WTC11 (cell line): ENCODE measurements at regions not wholly inside any gene's neighbourhood (a gene's known extent, or its start where the extent isn't known, plus 50 kb on each side); places are given as distances from the start of the nearest gene placed in this dataset.

Experiments used
- ATAC-seq: fragments of 200-7000 bp; cut with Tn5 transposase; 2 replicates; pipeline ENCODE4 v1.10.0; 2021; ENCODE audit warnings: mild to moderate bottlenecking, moderate library complexity
- CTCF ChIA-PET: fragments of 300-600 bp; sonication (Branson Sonifier 250); formaldehyde crosslinking; loops from one replicate; lab custom pipeline; 2021; ENCODE audit warnings: antibody characterized with exemption; lab: Charles Lee
- POLR2A ChIA-PET: fragments of 350-600 bp; sonication (Branson Sonifier 250); formaldehyde crosslinking; loops from one replicate; lab custom pipeline; 2021; ENCODE audit warnings: antibody characterized with exemption; lab: Charles Lee
- DNase-seq: peaks from one replicate; pipeline ENCODE4 v3.0.0; 2021; ENCODE audit warnings: low spot score
- H3K27ac Mint-ChIP-seq: 2 replicates; pipeline ENCODE4 v1.8.0; 2021; ENCODE audit warnings: mixed read lengths
- H3K27me3 Mint-ChIP-seq: 2 replicates; pipeline ENCODE4 v1.8.0; 2021; ENCODE audit warnings: low read depth, mild to moderate bottlenecking, moderate library complexity, mixed read lengths
- H3K36me3 Mint-ChIP-seq: 2 replicates; pipeline ENCODE4 v1.8.0; 2021; ENCODE audit warnings: mixed read lengths
- H3K4me1 Mint-ChIP-seq: 2 replicates; pipeline ENCODE4 v1.8.0; 2022; ENCODE audit warnings: mixed read lengths
- H3K4me3 Mint-ChIP-seq: 2 replicates; pipeline ENCODE4 v1.8.0; 2021; ENCODE audit warnings: mild to moderate bottlenecking, moderate library complexity, mixed read lengths
- H3K9me3 Mint-ChIP-seq: 2 replicates; pipeline ENCODE4 v1.8.0; 2021; ENCODE audit warnings: mixed read lengths
- AFF4 ChIP-seq: sonication (generic); formaldehyde crosslinking; IDR thresholded peaks from 2 replicates; pipeline ENCODE4 v1.8.1; 2023; ENCODE audit warnings: mild to moderate bottlenecking, missing genetic modification reagents, borderline replicate concordance
- CBFB ChIP-seq: sonication (generic); formaldehyde crosslinking; IDR thresholded peaks from 2 replicates; pipeline ENCODE4 v1.8.1; 2022; ENCODE audit warnings: mild to moderate bottlenecking, low read depth, missing genetic modification reagents
- CTCF ChIP-seq: fragments of 200-600 bp; IDR thresholded peaks from 2 replicates; pipeline ENCODE4 v1.8.0; 2022; ENCODE audit warnings: antibody characterized with exemption
- ESRRA ChIP-seq: sonication (generic); formaldehyde crosslinking; IDR thresholded peaks from 2 replicates; pipeline ENCODE4 v1.8.1; 2022; ENCODE audit warnings: mild to moderate bottlenecking, missing genetic modification reagents, borderline replicate concordance
- GABPB1 ChIP-seq: sonication (generic); formaldehyde crosslinking; IDR thresholded peaks from 2 replicates; pipeline ENCODE4 v1.8.1; 2023; ENCODE audit warnings: mild to moderate bottlenecking, missing genetic modification reagents
- GTF2I ChIP-seq: fragments of 250-450 bp; sonication (Bioruptor Pico); conservative IDR thresholded peaks from 2 replicates; pipeline ENCODE4 v1.4.0; 2021; ENCODE audit warnings: mild to moderate bottlenecking
- IRF1 ChIP-seq: sonication (generic); formaldehyde crosslinking; IDR thresholded peaks from 2 replicates; pipeline ENCODE4 v1.8.0; 2023; ENCODE audit warnings: missing genetic modification reagents
- MAX ChIP-seq: sonication (generic); formaldehyde crosslinking; IDR thresholded peaks from 2 replicates; pipeline ENCODE4 v1.8.0; 2022; ENCODE audit warnings: mild to moderate bottlenecking, missing genetic modification reagents
- MXD4 ChIP-seq: fragments of 250-450 bp; sonication (Bioruptor Pico); IDR thresholded peaks from 2 replicates; pipeline ENCODE4 v1.8.0; 2021; ENCODE audit warnings: mild to moderate bottlenecking, moderate library complexity, borderline replicate concordance
- OVOL2 ChIP-seq: fragments of 250-450 bp; sonication (Bioruptor Pico); IDR thresholded peaks from 2 replicates; pipeline ENCODE4 v1.9.0; 2021; ENCODE audit warnings: mild to moderate bottlenecking, borderline replicate concordance
- RELA ChIP-seq: sonication (generic); formaldehyde crosslinking; IDR thresholded peaks from 2 replicates; pipeline ENCODE4 v1.8.1; 2022; ENCODE audit warnings: missing genetic modification reagents, mild to moderate bottlenecking, borderline replicate concordance
- STAT6 ChIP-seq: sonication (generic); formaldehyde crosslinking; conservative IDR thresholded peaks from 2 replicates; pipeline ENCODE4 v1.8.1; 2023; ENCODE audit warnings: mild to moderate bottlenecking, low read depth, missing genetic modification reagents, moderate library complexity
- ZNF416 ChIP-seq: fragments of 250-450 bp; sonication (Bioruptor Pico); IDR thresholded peaks from 2 replicates; pipeline ENCODE4 v1.9.0; 2021; ENCODE audit warnings: mild to moderate bottlenecking, inconsistent platforms
- TF ChIP-seq, protein P1 (sequence below): sonication (generic); formaldehyde crosslinking; IDR thresholded peaks from 2 replicates; pipeline ENCODE4 v1.8.0; 2022; ENCODE audit warnings: mild to moderate bottlenecking, missing genetic modification reagents
- TF ChIP-seq, protein P2 (sequence below): sonication (generic); formaldehyde crosslinking; IDR thresholded peaks from 2 replicates; pipeline ENCODE4 v1.8.0; 2022; ENCODE audit warnings: mild to moderate bottlenecking, missing genetic modification reagents

DNA sequence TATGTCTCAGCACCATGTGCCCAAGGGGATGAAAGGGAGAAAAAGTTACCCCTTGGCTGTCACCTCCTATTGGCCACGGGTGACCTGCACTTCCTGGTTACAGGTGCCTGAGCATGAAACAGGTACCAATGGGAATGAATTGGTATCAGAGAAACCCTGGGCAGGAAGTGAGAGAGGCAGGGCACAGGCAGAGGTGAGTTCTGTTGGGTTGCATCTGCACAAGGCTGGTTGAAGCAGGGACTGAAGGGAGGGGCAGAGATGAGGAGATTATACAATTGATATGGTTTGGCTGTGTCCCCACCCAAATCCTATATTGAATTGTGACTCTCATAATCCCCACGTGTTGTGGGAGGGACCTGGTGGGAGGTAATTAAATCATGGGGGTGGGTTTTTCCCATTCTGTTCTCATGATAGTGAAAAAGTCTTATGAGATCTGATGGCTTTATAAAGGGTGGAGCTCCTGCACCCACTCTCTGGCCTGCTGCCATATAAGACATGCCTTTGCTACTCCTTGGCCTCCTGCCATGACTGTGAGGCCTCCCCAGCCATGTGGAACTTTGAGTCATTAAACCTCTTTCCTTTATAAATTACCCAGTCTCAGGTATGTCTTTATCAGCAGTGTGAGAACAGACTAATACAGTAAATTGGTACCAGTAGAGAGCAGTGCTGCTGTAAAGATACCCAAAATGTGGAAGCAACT lies 291.8 kb downstream of the LRFN2 start:
- POLR2A ChIA-PET: no interaction called here
- peaks cover 47% of the 10 kb centered on the region for H3K4me1 Mint-ChIP-seq
- CTCF ChIA-PET: interaction anchor here (1.6 kb wide), 1 partner anchor 9 kb away, joined by 8 read pairs; no protein-coding TSS in a partner anchor
- ATAC-seq (no peak), DNase-seq (no peak)
- no peak overlapping the region for H3K27ac Mint-ChIP-seq
- peaks cover 6% of the 10 kb centered on the region for H3K36me3 Mint-ChIP-seq
- no peaks in the 10 kb centered on the region for H3K27me3 Mint-ChIP-seq
- TF ChIP-seq CBFB (CRISPR knock-in tag) (no peak), RELA (CRISPR knock-in tag) (no peak)
- no peak overlapping the region for H3K4me3 Mint-ChIP-seq
- H3K9me3 Mint-ChIP-seq: peaks cover 7% of the 10 kb centered on the region

GRCh38 chr6:40293460-40294185 lies 293.5 kb downstream of the LRFN2 start:
- peak; percentile 29 for DNase-seq
- Mint-ChIP-seq H3K4me1 (peaks cover 58% of the 10 kb centered on the region), H3K27me3 (no peaks in the 10 kb centered on the region), H3K27ac (peak overlapping the region; percentile 69), H3K9me3 (peaks cover 7% of the 10 kb centered on the region), H3K36me3 (peaks cover 4% of the 10 kb centered on the region; the same call in 1 of the 2 replicates), H3K4me3 (no peak overlapping the region)
- POLR2A ChIA-PET: no interaction called here
- peak; percentile 64 for ATAC-seq
- CTCF ChIA-PET: interaction anchor here (0.8 to 1.6 kb wide), 7 partner anchors 8 to 472 kb away, joined by 3 to 8 read pairs (median 3); no protein-coding TSS in a partner anchor
- TF ChIP-seq, protein P1, sequence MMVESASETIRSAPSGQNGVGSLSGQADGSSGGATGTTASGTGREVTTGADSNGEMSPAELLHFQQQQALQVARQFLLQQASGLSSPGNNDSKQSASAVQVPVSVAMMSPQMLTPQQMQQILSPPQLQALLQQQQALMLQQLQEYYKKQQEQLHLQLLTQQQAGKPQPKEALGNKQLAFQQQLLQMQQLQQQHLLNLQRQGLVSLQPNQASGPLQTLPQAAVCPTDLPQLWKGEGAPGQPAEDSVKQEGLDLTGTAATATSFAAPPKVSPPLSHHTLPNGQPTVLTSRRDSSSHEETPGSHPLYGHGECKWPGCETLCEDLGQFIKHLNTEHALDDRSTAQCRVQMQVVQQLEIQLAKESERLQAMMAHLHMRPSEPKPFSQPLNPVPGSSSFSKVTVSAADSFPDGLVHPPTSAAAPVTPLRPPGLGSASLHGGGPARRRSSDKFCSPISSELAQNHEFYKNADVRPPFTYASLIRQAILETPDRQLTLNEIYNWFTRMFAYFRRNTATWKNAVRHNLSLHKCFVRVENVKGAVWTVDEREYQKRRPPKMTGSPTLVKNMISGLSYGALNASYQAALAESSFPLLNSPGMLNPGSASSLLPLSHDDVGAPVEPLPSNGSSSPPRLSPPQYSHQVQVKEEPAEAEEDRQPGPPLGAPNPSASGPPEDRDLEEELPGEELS (CRISPR knock-in tag): no peak
- TF ChIP-seq ZNF416 (CRISPR knock-in tag) (no peak), MXD4 (CRISPR knock-in tag) (no peak), OVOL2 (CRISPR knock-in tag) (no peak), ESRRA (CRISPR knock-in tag) (no peak), IRF1 (CRISPR knock-in tag) (no peak), GTF2I (CRISPR knock-in tag) (no peak), MAX (CRISPR knock-in tag) (no peak), CTCF (no peak)

DNA sequence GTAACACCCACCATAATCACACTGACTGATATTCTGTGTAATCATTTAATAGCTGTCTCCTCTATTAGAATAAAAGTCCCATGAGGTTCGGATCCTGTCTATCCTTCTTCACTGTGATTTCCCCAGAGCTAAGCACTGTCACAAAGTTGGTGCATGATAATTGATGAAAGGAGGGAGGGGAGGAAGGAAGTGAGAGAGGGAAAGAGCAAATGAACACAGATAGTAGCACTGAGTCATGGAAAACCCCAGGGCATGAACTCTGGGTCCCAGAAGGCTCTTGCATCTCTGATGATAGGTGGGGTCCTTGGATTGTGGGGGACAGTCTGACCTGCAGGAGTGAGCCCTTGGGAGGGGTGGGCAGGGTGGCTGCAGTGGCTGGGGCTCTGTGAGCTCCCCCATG lies 294.1 kb downstream of the LRFN2 start:
- TF ChIP-seq STAT6 (no peak), AFF4 (CRISPR knock-in tag) (no peak), GABPB1 (no peak)
- TF ChIP-seq, protein P2, sequence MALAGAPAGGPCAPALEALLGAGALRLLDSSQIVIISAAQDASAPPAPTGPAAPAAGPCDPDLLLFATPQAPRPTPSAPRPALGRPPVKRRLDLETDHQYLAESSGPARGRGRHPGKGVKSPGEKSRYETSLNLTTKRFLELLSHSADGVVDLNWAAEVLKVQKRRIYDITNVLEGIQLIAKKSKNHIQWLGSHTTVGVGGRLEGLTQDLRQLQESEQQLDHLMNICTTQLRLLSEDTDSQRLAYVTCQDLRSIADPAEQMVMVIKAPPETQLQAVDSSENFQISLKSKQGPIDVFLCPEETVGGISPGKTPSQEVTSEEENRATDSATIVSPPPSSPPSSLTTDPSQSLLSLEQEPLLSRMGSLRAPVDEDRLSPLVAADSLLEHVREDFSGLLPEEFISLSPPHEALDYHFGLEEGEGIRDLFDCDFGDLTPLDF (CRISPR knock-in tag): no peak
- no peak overlapping the region for H3K4me3 Mint-ChIP-seq
- ATAC-seq (no peak), DNase-seq (no peak)
- H3K36me3 Mint-ChIP-seq: peaks cover 1% of the 10 kb centered on the region; the same call in 1 of the 2 replicates
- H3K27me3 Mint-ChIP-seq: no peaks in the 10 kb centered on the region
- POLR2A ChIA-PET: no interaction called here
- peaks cover 64% of the 10 kb centered on the region for H3K4me1 Mint-ChIP-seq
- CTCF ChIA-PET: interaction anchor here (0.9 to 1.2 kb wide), 3 partner anchors 9 to 472 kb away, joined by 3 read pairs; no protein-coding TSS in a partner anchor
- H3K9me3 Mint-ChIP-seq: peaks cover 2% of the 10 kb centered on the region
- H3K27ac Mint-ChIP-seq: no peak overlapping the region
